SJCRH30 (cell line): ENCODE measurements at regions not wholly inside any gene's neighbourhood (a gene's known extent, or its start where the extent isn't known, plus 50 kb on each side); places are given as distances from the start of the nearest gene placed in this dataset.

Experiments
- DNase-seq, 2 experiments: peaks; one replicate each; pipeline ENCODE4 v3.0.0-alpha.2; 2015 to 2020
- H3K27ac ChIP-seq: fragments of 250-450 bp; sonication (Bioruptor Pico); 2 replicates; pipeline ENCODE4 v1.5.1; 2020; ENCODE audit warnings: mild to moderate bottlenecking, moderate library complexity
- H3K27me3 ChIP-seq: fragments of 250-450 bp; sonication (Bioruptor Pico); 2 replicates; pipeline ENCODE4 v1.5.1; 2020; ENCODE audit warnings: mild to moderate bottlenecking, moderate library complexity
- H3K36me3 ChIP-seq: fragments of 250-450 bp; sonication (Bioruptor Pico); 2 replicates; pipeline ENCODE4 v1.5.1; 2020; ENCODE audit warnings: mild to moderate bottlenecking, moderate library complexity
- H3K4me1 ChIP-seq: fragments of 250-450 bp; sonication (Bioruptor Pico); 2 replicates; pipeline ENCODE4 v1.5.1; 2020; ENCODE audit warnings: mild to moderate bottlenecking, moderate library complexity
- H3K4me3 ChIP-seq: fragments of 250-450 bp; sonication (Bioruptor Pico); 2 replicates; pipeline ENCODE4 v1.5.1; 2020; ENCODE audit warnings: mild to moderate bottlenecking, moderate library complexity
- H3K9me3 ChIP-seq: fragments of 250-450 bp; sonication (Bioruptor Pico); replicated peaks from 2 replicates; pipeline ENCODE4 v1.5.1; 2020; ENCODE audit warnings: mild to moderate bottlenecking, moderate library complexity

- Histone ChIP-seq H3K4me3 (no peak overlapping the region), H3K9me3 (no peaks in the 10 kb centered on the region), H3K36me3 (no peaks in the 10 kb centered on the region), H3K27me3 (no peaks in the 10 kb centered on the region), H3K27ac (no peak overlapping the region), H3K4me1 (no peaks in the 10 kb centered on the region)
- DNase-seq = no peak
Observed at GRCh38 chr6:119895626-119896025, 546.1 kb upstream of the MAN1A1 start.

GRCh38 chr6:119894811-119895210 is 545.2 kb upstream of the MAN1A1 start:
- no peaks in the 10 kb centered on the region for H3K9me3 ChIP-seq
- no peaks in the 10 kb centered on the region for H3K4me1 ChIP-seq
- H3K27ac ChIP-seq = no peak overlapping the region
- no peak overlapping the region for H3K4me3 ChIP-seq
- H3K36me3 ChIP-seq = no peaks in the 10 kb centered on the region
- H3K27me3 ChIP-seq = no peaks in the 10 kb centered on the region
- DNase-seq = no peak

- Histone ChIP-seq H3K27me3 (no peaks in the 10 kb centered on the region), H3K27ac (no peak overlapping the region), H3K4me3 (no peak overlapping the region), H3K36me3 (no peaks in the 10 kb centered on the region), H3K4me1 (no peaks in the 10 kb centered on the region), H3K9me3 (no peaks in the 10 kb centered on the region)
- no peak for DNase-seq
Observed at GRCh38 chr6:119891644-119892043, 542.1 kb upstream of the MAN1A1 start.

DNA sequence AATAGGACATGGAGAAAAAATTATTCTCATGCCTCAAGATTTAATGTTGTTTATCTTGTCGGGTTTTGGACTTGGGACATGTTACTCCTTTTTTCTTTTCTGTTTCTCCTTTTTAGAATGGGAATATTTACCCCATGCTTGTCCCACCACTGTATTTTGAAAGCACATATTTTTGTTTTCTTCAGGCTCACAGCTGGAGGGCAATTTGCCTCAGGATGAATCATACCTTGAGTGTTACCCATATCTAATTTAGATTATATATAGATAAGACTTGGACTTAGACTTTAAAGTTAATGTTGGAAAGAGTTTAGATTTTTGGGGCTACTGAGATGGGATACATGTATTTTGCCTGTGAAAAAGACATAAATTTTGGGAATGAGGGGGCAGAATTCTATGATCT is 541.6 kb upstream of the MAN1A1 start:
- Histone ChIP-seq H3K36me3 (no peaks in the 10 kb centered on the region), H3K27ac (no peak overlapping the region)
- DNase-seq = no peak

GRCh38 chr6:119890470-119890869 is 540.9 kb upstream of the MAN1A1 start:
- Histone ChIP-seq H3K27ac (no peak overlapping the region), H3K9me3 (no peaks in the 10 kb centered on the region), H3K4me1 (no peaks in the 10 kb centered on the region), H3K27me3 (no peaks in the 10 kb centered on the region), H3K36me3 (no peaks in the 10 kb centered on the region), H3K4me3 (no peak overlapping the region)
- no peak for DNase-seq

More for the DNA sequence above, 541.6 kb upstream of the MAN1A1 start:
- no peaks in the 10 kb centered on the region for H3K9me3 ChIP-seq
- H3K4me3 ChIP-seq = no peak overlapping the region
- no peaks in the 10 kb centered on the region for H3K27me3 ChIP-seq
- H3K4me1 ChIP-seq = no peaks in the 10 kb centered on the region

DNA sequence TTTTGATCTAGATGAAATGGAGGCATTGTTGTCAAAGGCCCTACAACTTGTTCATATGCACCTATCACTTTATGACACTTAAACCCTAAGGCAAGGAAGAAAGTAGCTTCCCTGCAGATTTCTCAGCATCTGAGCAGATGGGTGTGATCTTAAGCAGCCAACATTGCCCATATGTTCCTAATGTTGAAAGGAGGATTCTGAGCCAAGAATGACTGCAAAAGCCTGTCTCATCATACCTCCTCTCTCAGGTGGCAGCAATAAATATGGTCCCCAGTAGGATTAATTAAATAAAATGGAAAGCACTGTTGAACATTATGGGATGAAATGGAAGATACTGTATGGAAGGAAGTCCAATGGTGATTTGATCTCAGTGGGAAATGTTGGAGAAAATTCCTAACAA is 538.1 kb upstream of the MAN1A1 start:
- DNase-seq = no peak
- Histone ChIP-seq H3K27me3 (no peaks in the 10 kb centered on the region), H3K36me3 (no peaks in the 10 kb centered on the region), H3K4me1 (no peaks in the 10 kb centered on the region), H3K4me3 (no peak overlapping the region), H3K27ac (no peak overlapping the region), H3K9me3 (no peaks in the 10 kb centered on the region)

DNA sequence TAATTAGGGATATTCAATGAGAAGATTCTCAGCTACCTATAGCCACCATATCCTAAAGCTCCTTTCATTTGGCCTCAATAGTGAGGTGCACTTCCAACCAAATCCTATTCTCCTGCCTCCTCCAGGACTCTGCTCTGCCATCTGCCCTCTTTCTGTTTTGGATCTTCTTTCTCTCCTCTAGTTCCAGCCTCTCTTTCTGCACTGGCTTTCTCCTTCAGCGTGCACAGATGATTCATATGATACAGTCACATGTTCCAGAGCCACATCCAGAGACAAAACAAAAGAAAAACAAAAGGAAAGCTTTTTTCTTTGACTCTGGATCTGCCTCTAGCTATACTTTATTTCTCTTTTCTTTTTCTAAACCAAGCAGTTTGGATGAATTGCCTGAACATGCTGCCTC is 531.9 kb upstream of the MAN1A1 start:
- Histone ChIP-seq H3K36me3 (no peaks in the 10 kb centered on the region), H3K27me3 (no peaks in the 10 kb centered on the region), H3K27ac (no peak overlapping the region), H3K4me3 (no peak overlapping the region), H3K9me3 (no peaks in the 10 kb centered on the region), H3K4me1 (no peaks in the 10 kb centered on the region)
- DNase-seq = no peak

DNA sequence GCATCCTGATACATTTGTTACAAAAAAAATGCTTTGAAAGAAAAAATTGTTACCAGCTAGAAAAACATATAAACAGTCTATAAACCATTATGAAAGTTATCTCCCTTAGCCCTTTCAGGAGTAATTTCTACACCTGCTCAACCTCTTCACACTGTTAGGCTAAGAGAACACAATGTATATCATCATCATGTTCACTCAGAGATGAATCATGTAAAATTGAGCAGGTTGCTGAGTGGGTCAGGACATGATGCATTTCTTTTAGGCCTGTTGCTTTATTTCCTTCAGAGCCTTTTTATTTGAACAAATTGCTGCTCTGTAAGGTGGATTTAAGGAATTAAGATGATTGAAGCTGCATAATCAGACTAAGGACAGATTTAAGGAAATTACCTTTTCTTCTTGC is 531.3 kb upstream of the MAN1A1 start:
- Histone ChIP-seq H3K27ac (no peak overlapping the region), H3K4me1 (no peaks in the 10 kb centered on the region), H3K4me3 (no peak overlapping the region), H3K27me3 (no peaks in the 10 kb centered on the region), H3K36me3 (no peaks in the 10 kb centered on the region), H3K9me3 (no peaks in the 10 kb centered on the region)
- no peak for DNase-seq

DNA sequence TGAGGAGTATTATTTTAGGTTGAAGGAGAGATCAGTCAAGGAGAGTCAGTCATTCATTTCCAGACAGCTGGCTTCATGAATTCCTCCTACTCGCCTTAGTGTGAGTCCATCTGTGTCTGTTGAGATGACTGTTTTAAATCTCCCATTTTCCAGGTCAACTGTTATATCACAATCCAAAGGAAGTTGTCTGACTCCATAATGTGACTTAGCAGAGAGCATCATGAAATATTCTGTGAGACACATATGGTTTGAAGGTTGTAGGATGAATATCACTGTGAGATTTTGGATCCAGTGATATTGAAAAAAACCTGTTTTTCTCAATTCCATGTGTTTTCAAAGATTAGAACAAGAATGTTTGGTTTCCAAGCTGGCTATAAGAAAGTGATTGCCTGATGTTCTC is 530.2 kb upstream of the MAN1A1 start:
- Histone ChIP-seq H3K27ac (no peak overlapping the region), H3K36me3 (no peaks in the 10 kb centered on the region), H3K4me3 (no peak overlapping the region), H3K4me1 (no peaks in the 10 kb centered on the region), H3K9me3 (no peaks in the 10 kb centered on the region), H3K27me3 (no peaks in the 10 kb centered on the region)
- no peak for DNase-seq

DNA sequence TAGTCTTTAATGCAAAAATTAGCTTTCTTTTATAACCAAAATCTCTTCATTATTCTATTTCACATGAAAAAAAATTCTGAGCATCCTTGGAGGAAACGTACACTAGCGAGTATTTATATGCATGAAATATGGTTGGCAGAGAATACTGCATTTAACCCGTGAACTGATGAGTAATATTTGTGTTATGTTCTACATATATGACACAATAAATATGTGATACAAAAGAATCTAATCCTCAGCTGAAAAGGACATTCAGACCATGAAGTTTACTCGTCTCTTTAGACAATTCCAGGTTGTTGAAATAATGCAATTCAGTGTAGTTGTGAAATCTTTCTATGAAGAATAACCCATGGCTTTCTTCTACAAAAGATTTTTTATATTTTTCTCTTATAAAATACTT is 524.8 kb upstream of the MAN1A1 start:
- H3K4me1 ChIP-seq = no peaks in the 10 kb centered on the region
- no peaks in the 10 kb centered on the region for H3K27me3 ChIP-seq
- H3K4me3 ChIP-seq = no peak overlapping the region
- no peak for DNase-seq
- no peaks in the 10 kb centered on the region for H3K9me3 ChIP-seq
- no peak overlapping the region for H3K27ac ChIP-seq
- no peaks in the 10 kb centered on the region for H3K36me3 ChIP-seq

DNA sequence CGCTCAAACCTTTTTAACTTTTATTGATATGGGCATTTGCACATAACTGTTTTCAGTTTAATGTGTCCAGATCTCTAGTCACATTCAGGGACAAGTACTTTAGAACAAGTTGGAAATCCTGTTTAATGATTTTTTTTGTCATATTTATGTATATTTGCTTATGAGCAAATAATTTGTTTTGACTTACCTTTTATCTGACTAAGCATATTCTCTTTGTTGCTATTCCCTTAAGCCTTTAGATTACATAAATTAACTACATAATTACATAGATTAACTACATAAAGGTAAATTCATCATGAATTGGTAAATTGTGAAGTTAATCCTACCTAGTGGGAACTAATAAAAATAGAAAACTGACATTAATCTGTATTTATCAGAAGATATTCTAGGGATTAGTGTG is 523.5 kb upstream of the MAN1A1 start:
- no peaks in the 10 kb centered on the region for H3K27me3 ChIP-seq
- no peak for DNase-seq
- H3K4me3 ChIP-seq = no peak overlapping the region
- H3K27ac ChIP-seq = no peak overlapping the region
- no peaks in the 10 kb centered on the region for H3K9me3 ChIP-seq
- no peaks in the 10 kb centered on the region for H3K36me3 ChIP-seq
- no peaks in the 10 kb centered on the region for H3K4me1 ChIP-seq

- Histone ChIP-seq H3K27me3 (no peaks in the 10 kb centered on the region), H3K4me3 (no peak overlapping the region), H3K27ac (no peak overlapping the region), H3K36me3 (no peaks in the 10 kb centered on the region), H3K9me3 (no peaks in the 10 kb centered on the region), H3K4me1 (no peaks in the 10 kb centered on the region)
- DNase-seq = no peak
Observed at GRCh38 chr6:119871520-119871919, 522.0 kb upstream of the MAN1A1 start.

DNA sequence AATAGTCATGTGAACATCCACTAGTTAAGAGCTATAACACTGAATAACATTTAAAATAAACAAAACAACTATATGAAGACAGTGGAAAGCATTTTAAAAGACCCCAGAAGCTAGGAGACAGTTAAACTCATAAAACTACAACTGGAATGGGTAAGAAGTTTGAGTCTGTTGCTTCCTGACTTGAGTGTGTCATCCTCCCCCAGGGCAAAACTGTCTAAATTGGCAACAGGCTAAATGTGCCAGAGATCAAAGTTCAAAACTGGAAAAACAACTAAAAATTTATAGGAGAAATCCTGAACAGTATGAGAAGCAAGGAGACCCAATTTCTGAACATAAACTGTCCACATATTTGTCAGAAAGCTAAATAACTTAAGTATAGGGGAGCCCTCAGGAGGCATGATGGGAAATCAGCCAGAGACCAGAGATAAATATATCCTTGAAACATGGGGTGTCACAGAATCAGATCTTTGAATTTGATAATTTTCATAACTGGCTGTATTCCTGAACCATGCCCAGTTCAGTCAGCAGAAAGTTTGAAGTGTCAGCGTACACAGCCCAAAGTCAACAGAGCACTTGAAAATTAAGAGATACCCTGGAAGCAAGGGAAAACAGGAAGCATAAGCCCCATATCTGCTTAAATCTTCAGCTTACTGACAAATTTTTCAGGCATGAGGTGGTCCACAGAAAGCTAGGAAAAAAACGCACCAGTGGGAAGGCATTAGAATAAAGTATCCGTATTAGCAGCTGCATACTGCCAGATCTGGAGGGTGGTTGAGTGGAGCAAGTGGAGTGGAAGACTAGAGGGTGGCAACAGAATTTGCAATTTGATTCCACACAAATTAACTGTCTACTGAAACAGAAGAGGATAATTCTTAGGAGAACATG is 516.1 kb upstream of the MAN1A1 start:
- no peaks in the 10 kb centered on the region for H3K4me1 ChIP-seq
- no peak overlapping the region for H3K4me3 ChIP-seq
- H3K9me3 ChIP-seq = no peaks in the 10 kb centered on the region
- no peaks in the 10 kb centered on the region for H3K27me3 ChIP-seq
- no peaks in the 10 kb centered on the region for H3K36me3 ChIP-seq
- H3K27ac ChIP-seq = no peak overlapping the region
- peak in 1 of 2 experiments; percentile 8 for DNase-seq

DNA sequence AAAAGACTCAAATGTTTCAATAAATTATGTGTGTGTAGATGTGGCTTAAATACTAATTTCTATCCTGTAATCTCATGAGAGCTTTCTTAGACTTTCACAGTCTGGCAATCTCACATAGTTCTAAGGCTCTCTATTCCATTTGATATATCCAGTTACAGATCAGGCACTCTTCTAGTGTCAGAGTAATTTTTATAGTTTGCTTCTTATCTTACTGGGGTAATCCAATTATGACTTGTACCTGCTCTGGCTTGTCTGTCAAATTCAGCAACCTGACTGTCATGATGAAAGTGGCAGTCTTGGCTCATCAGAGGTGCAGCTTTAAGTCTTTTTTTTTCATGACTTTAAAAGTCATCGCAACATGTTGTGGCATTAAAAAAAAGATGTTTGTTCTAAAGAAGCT is 513.2 kb upstream of the MAN1A1 start:
- no peak overlapping the region for H3K4me3 ChIP-seq
- DNase-seq = no peak
- H3K9me3 ChIP-seq = no peaks in the 10 kb centered on the region
- no peaks in the 10 kb centered on the region for H3K4me1 ChIP-seq
- H3K27ac ChIP-seq = no peak overlapping the region
- H3K27me3 ChIP-seq = no peaks in the 10 kb centered on the region
- H3K36me3 ChIP-seq = no peaks in the 10 kb centered on the region

DNA sequence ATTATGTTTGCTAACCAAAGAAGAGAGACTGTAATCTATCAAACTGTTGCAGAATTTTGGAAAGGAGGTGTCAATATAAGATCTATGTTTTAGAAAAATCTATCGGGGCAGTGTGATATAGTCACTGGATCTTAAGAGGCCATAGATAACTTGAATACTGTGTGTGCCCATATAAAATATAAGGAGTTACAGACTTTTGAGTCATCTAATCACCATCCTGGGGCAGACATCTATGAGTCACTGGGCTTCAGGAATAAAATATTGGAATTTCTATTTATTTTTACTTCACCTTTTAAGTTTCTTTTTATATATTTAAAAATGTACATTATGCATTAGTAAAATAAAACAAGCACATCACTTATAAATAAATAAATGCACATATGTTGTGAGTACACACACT is 509.3 kb upstream of the MAN1A1 start:
- DNase-seq = no peak
- Histone ChIP-seq H3K4me3 (no peak overlapping the region), H3K9me3 (no peaks in the 10 kb centered on the region), H3K4me1 (no peaks in the 10 kb centered on the region), H3K27me3 (no peaks in the 10 kb centered on the region), H3K27ac (no peak overlapping the region), H3K36me3 (no peaks in the 10 kb centered on the region)

DNA sequence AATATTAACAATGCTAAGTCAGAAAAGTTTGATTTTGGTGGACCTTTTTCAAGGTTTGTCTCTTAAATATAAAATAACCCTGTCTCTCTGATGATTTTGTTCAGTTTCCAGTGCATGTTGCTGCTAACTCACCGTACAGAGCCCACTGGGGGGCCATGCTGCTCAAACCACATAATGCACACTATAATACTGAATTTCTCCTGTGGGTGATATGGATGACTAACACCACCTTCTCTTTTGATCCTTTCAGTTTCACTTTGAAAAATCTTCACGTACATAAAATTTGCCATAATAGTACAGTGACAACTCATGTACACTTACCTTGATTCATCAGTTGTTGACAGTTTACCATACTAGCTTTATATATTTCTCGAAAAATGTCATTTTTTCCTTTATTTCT is 506.6 kb upstream of the MAN1A1 start:
- Histone ChIP-seq H3K27ac (no peak overlapping the region), H3K9me3 (no peaks in the 10 kb centered on the region), H3K27me3 (no peaks in the 10 kb centered on the region), H3K4me1 (no peaks in the 10 kb centered on the region), H3K36me3 (no peaks in the 10 kb centered on the region), H3K4me3 (no peak overlapping the region)
- DNase-seq = no peak
